ENCODE measurements at regions not wholly inside any gene's neighbourhood (a gene's known extent, or its start where the extent isn't known, plus 50 kb on each side); places are given as distances from the start of the nearest gene placed in this dataset.

- DNase-seq = no peak
Observed at GRCh38 chr13:61021838-61022237, 393.8 kb downstream of the PCDH20 start.

- no peak for DNase-seq
Observed at GRCh38 chr13:61013796-61014195, 401.9 kb downstream of the PCDH20 start.

- DNase-seq = no peak
Observed at GRCh38 chr13:61010358-61010757, 405.3 kb downstream of the PCDH20 start.

GRCh38 chr13:61002686-61003085 lies 413.0 kb downstream of the PCDH20 start:
- DNase-seq = no peak

GRCh38 chr13:60990032-60990733 lies 425.5 kb downstream of the PCDH20 start:
- no peak for DNase-seq

GRCh38 chr13:60986301-60986700 lies 429.3 kb downstream of the PCDH20 start:
- DNase-seq = no peak

GRCh38 chr13:60981407-60981806 lies 434.2 kb downstream of the PCDH20 start:
- DNase-seq = no peak

GRCh38 chr13:60976367-60976766 lies 439.3 kb downstream of the PCDH20 start:
- no peak for DNase-seq

- DNase-seq = no peak
Observed at GRCh38 chr13:60974296-60974695, 441.4 kb downstream of the PCDH20 start.

GRCh38 chr13:60973529-60973928 lies 442.1 kb downstream of the PCDH20 start:
- no peak for DNase-seq

GRCh38 chr13:60970736-60971135 lies 444.9 kb downstream of the PCDH20 start:
- no peak for DNase-seq

GRCh38 chr13:60969656-60970055 lies 446.0 kb downstream of the PCDH20 start:
- DNase-seq = no peak

GRCh38 chr13:60959427-60959826 lies 456.2 kb downstream of the PCDH20 start:
- no peak for DNase-seq

GRCh38 chr13:60957816-60958215 lies 457.8 kb downstream of the PCDH20 start:
- no peak for DNase-seq

GRCh38 chr13:60945396-60945795 lies 470.3 kb downstream of the PCDH20 start:
- DNase-seq = peak in 1 of 2 experiments; percentile 9

GRCh38 chr13:60944863-60945262 lies 470.8 kb downstream of the PCDH20 start:
- peak in 1 of 2 experiments; percentile 18 for DNase-seq

GRCh38 chr13:60944016-60944415 lies 471.6 kb downstream of the PCDH20 start:
- peak in 1 of 2 experiments; percentile 16 for DNase-seq

GRCh38 chr13:60936281-60936680 lies 479.4 kb downstream of the PCDH20 start:
- DNase-seq = no peak

GRCh38 chr13:60933638-60934037 lies 482.0 kb downstream of the PCDH20 start:
- peak in 1 of 2 experiments; percentile 10 for DNase-seq

GRCh38 chr13:60931858-60932546 lies 483.6 kb downstream of the PCDH20 start:
- DNase-seq = no peak

GRCh38 chr13:60925686-60926085 lies 490.0 kb downstream of the PCDH20 start:
- no peak for DNase-seq

- no peak for DNase-seq
Observed at GRCh38 chr13:60924856-60925255, 490.8 kb downstream of the PCDH20 start.

- peak in 1 of 2 experiments; percentile 6 for DNase-seq
Observed at GRCh38 chr13:60922576-60923231, 492.9 kb downstream of the PCDH20 start.

GRCh38 chr13:60893801-60894200 lies 496.8 kb downstream of the TDRD3 start:
- DNase-seq = peak in 1 of 2 experiments; percentile 8

Data from NCI-H524 (cell line).